DND-41 (cell line): ENCODE measurements at regions not wholly inside any gene's neighbourhood (a gene's known extent, or its start where the extent isn't known, plus 50 kb on each side); places are given as distances from the start of the nearest gene placed in this dataset.

ENCODE experiments used
- CTCF ChIP-seq: IDR thresholded peaks from 2 replicates; pipeline ENCODE4 v1.5.1; 2012; ENCODE audit warnings: borderline replicate concordance, low read length, moderate library complexity, mild to moderate bottlenecking; ENCODE audit not compliant: poor library complexity, severe bottlenecking; ENCODE audit errors: extremely low read depth
- EZH2 ChIP-seq: IDR thresholded peaks from 3 replicates; pipeline ENCODE4 v1.6.1; 2012; ENCODE audit warnings: borderline replicate concordance, low read depth, mild to moderate bottlenecking, moderate library complexity, low read length, inconsistent platforms; ENCODE audit not compliant: severe bottlenecking

- no peak for TF ChIP-seq CTCF
- no peak for TF ChIP-seq EZH2
Measured at GRCh38 chr4:169849456-169849855, 91.7 kb upstream of the HPF1 start.
